WERI-Rb-1 (cell line): ENCODE measurements at regions not wholly inside any gene's neighbourhood (a gene's known extent, or its start where the extent isn't known, plus 50 kb on each side); places are given as distances from the start of the nearest gene placed in this dataset.

Experiments
- DNase-seq: peaks from one replicate; pipeline ENCODE4 v3.0.0-alpha.2; 2020
- H3K27ac ChIP-seq: fragments of 250-450 bp; sonication (Bioruptor Pico); 2 replicates; pipeline ENCODE4 v1.5.1; 2020; ENCODE audit warnings: mild to moderate bottlenecking, moderate library complexity
- H3K27me3 ChIP-seq: fragments of 250-450 bp; sonication (Bioruptor Pico); 2 replicates; pipeline ENCODE4 v1.5.1; 2021; ENCODE audit warnings: mild to moderate bottlenecking, low read depth, moderate library complexity; ENCODE audit not compliant: insufficient read depth, severe bottlenecking
- H3K36me3 ChIP-seq: fragments of 250-450 bp; sonication (Bioruptor Pico); 2 replicates; pipeline ENCODE4 v1.5.1; 2020; ENCODE audit warnings: mild to moderate bottlenecking, moderate library complexity
- H3K4me3 ChIP-seq: 2 replicates; pipeline ENCODE4 v1.5.1; 2011; ENCODE audit warnings: low read depth, mild to moderate bottlenecking, control low read depth, low read length
- H3K9me3 ChIP-seq: fragments of 250-450 bp; sonication (Bioruptor Pico); 2 replicates; pipeline ENCODE4 v1.5.1; 2021; ENCODE audit warnings: mild to moderate bottlenecking, moderate library complexity; ENCODE audit not compliant: severe bottlenecking
- CTCF ChIP-seq: IDR thresholded peaks from 2 replicates; pipeline ENCODE4 v1.5.1; 2011; ENCODE audit warnings: low read depth, mild to moderate bottlenecking, control low read depth, inconsistent platforms, low read length

GRCh38 chr4:20044502-20044911 lies 207.2 kb upstream of the SLIT2 start:
- Histone ChIP-seq H3K4me3 (no peak overlapping the region), H3K9me3 (no peaks in the 10 kb centered on the region), H3K36me3 (no peaks in the 10 kb centered on the region), H3K27me3 (no peaks in the 10 kb centered on the region), H3K27ac (no peak overlapping the region)
- TF ChIP-seq CTCF: no peak
- DNase-seq: no peak

GRCh38 chr4:20043991-20044390 lies 207.7 kb upstream of the SLIT2 start:
- DNase-seq: no peak

GRCh38 chr4:20042769-20043168 lies 208.9 kb upstream of the SLIT2 start:
- DNase-seq: no peak
- Histone ChIP-seq H3K4me3 (no peak overlapping the region), H3K9me3 (no peaks in the 10 kb centered on the region), H3K36me3 (no peaks in the 10 kb centered on the region), H3K27ac (no peak overlapping the region), H3K27me3 (no peaks in the 10 kb centered on the region)
- no peak for TF ChIP-seq CTCF

More at GRCh38 chr4:20043991-20044390, 207.7 kb upstream of the SLIT2 start:
- Histone ChIP-seq H3K27me3 (no peaks in the 10 kb centered on the region), H3K36me3 (no peaks in the 10 kb centered on the region), H3K27ac (no peak overlapping the region), H3K9me3 (no peaks in the 10 kb centered on the region), H3K4me3 (no peak overlapping the region)
- no peak for TF ChIP-seq CTCF

- Histone ChIP-seq H3K9me3 (no peaks in the 10 kb centered on the region), H3K36me3 (no peaks in the 10 kb centered on the region), H3K27ac (no peak overlapping the region), H3K27me3 (no peaks in the 10 kb centered on the region), H3K4me3 (no peak overlapping the region)
- TF ChIP-seq CTCF: no peak
- DNase-seq: no peak
These were observed 209.8 kb upstream of the SLIT2 start for GRCh38 chr4:20041839-20042407.

GRCh38 chr4:20037745-20038144 lies 214.0 kb upstream of the SLIT2 start:
- no peak for TF ChIP-seq CTCF

GRCh38 chr4:20030108-20030507 lies 221.6 kb upstream of the SLIT2 start:
- no peak for TF ChIP-seq CTCF
- no peaks in the 10 kb centered on the region for H3K9me3 ChIP-seq

More at GRCh38 chr4:20037745-20038144, 214.0 kb upstream of the SLIT2 start:
- Histone ChIP-seq H3K27ac (no peak overlapping the region), H3K4me3 (no peak overlapping the region), H3K36me3 (no peaks in the 10 kb centered on the region), H3K9me3 (no peaks in the 10 kb centered on the region), H3K27me3 (no peaks in the 10 kb centered on the region)
- DNase-seq: no peak

More at GRCh38 chr4:20030108-20030507, 221.6 kb upstream of the SLIT2 start:
- Histone ChIP-seq H3K27me3 (no peaks in the 10 kb centered on the region), H3K36me3 (no peaks in the 10 kb centered on the region), H3K27ac (no peak overlapping the region), H3K4me3 (no peak overlapping the region)
- no peak for DNase-seq
